ENCODE measurements at regions not wholly inside any gene's neighbourhood (a gene's known extent, or its start where the extent isn't known, plus 50 kb on each side); places are given as distances from the start of the nearest gene placed in this dataset.

DNA sequence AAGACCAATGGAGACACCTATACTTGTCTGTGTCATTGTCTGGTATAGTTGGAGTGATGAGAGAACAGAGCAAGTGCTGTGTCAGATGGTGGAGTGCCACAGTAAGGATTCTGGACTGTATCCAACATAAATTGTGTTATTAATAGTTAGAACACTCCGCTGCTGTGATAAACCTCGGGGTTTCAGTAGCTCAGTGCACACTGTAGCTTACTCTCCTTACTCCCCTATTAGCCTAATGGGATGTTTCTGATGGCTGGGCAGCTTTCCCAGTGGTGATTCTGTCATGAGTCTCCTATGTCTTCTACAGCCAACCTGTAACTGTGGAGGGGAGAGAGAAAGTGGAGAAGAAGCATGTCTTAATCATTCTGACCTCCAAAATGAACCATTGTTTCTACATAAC is 127.6 kb upstream of the PTCH1 start:
- no peak for DNase-seq
- H3K4me1 ChIP-seq = peaks cover 0 to 43% (median 19%) of the 10 kb centered on the region in 4 donors
- no peaks in the 10 kb centered on the region for H3K27me3 ChIP-seq
- no peak overlapping the region for H3K27ac ChIP-seq
- H3K36me3 ChIP-seq = no peaks in the 10 kb centered on the region
- no peak overlapping the region for H3K4me3 ChIP-seq
- TF ChIP-seq CTCF (IDR thresholded peaks at IDR 0.05) = no peak
- intact Hi-C loops (cut with DNase I; ENCODE audit: low total_unique reads) = no loop called here
- no peaks in the 10 kb centered on the region for H3K9me3 ChIP-seq

DNA sequence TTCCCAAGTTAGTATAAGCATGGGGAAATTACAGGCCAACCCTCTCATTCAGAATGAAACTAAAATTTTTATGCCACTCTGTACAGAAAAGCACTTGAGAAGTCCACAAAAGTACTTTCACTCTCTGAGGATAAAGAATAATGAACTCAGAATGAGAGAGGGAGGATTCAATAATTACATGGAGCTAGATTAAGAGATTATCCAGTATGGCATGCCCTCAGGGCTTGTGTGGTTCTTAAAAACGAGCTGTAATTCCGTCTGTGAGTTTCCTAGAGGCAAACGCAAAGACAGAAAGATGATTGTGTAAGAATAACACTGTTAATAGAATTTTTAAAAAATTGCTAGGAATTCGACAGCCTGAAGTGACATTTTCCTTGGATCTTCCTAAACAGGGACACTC is 126.8 kb upstream of the PTCH1 start:
- Histone ChIP-seq H3K4me1 (peaks cover 0 to 43% (median 19%) of the 10 kb centered on the region in 4 donors), H3K27me3 (no peaks in the 10 kb centered on the region), H3K9me3 (no peaks in the 10 kb centered on the region), H3K36me3 (no peaks in the 10 kb centered on the region), H3K27ac (no peak overlapping the region), H3K4me3 (no peak overlapping the region)
- TF ChIP-seq CTCF (IDR thresholded peaks at IDR 0.05) = no peak
- intact Hi-C loops (cut with DNase I; ENCODE audit: low total_unique reads) = no loop called here
- no peak for DNase-seq

DNA sequence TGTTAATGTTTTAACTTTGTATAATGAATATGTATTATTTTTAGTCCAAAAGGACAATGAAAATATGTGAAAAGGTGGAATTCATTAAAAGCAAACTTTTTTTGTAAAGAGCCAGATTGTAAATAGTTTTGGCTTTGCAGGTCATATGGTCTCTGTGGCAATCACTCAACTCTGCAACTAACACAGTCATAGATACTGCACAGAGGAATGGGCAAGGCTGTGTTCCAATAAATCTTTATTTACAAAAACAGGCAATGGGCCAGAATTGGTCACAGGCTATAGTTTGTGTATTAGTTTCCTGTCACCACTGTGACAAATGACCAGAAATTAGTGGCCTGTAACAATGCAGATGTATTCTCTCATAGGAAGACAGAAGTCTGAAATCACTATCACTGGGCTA is 125.4 kb upstream of the PTCH1 start:
- Histone ChIP-seq H3K4me3 (no peak overlapping the region), H3K27ac (no peak overlapping the region), H3K27me3 (no peaks in the 10 kb centered on the region), H3K4me1 (peaks cover 0 to 43% (median 19%) of the 10 kb centered on the region in 4 donors), H3K9me3 (no peaks in the 10 kb centered on the region), H3K36me3 (no peaks in the 10 kb centered on the region)
- DNase-seq = no peak
- intact Hi-C loops (cut with DNase I; ENCODE audit: low total_unique reads) = no loop called here
- no peak for TF ChIP-seq CTCF (IDR thresholded peaks at IDR 0.05)

- peaks cover 0 to 37% (median 19%) of the 10 kb centered on the region in 4 donors for H3K4me1 ChIP-seq
- no peaks in the 10 kb centered on the region for H3K36me3 ChIP-seq
- no peaks in the 10 kb centered on the region for H3K9me3 ChIP-seq
- intact Hi-C loops (cut with DNase I; ENCODE audit: low total_unique reads) = no loop called here
- TF ChIP-seq CTCF (IDR thresholded peaks at IDR 0.05) = no peak
- H3K27me3 ChIP-seq = no peaks in the 10 kb centered on the region
- no peak overlapping the region for H3K4me3 ChIP-seq
- DNase-seq = no peak
- H3K27ac ChIP-seq = no peak overlapping the region
These were observed 124.8 kb upstream of the PTCH1 start for GRCh38 chr9:95641586-95641985.

DNA sequence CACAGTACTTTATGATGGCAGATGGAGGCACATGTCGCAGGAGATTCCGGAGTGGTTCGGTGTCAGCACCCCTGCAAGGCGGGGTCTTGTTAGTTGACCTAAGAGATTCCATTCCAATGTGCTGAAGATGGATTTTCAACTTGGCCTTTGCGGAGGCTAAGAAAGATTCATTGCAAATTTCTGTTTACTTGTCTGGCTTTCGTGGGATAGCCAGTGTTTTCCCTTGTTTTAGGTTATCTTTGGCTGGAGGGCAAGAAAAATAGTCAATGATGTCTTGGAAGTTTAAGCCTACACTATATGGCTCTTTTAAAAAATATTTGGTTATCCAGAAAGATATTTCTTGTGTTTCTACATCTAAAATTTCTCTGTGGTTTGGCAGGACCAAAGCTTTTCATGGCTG is 123.6 kb upstream of the PTCH1 start:
- no peaks in the 10 kb centered on the region for H3K27me3 ChIP-seq
- H3K9me3 ChIP-seq = no peaks in the 10 kb centered on the region

More for the DNA sequence above, 123.6 kb upstream of the PTCH1 start:
- no peak for DNase-seq
- intact Hi-C loops (cut with DNase I; ENCODE audit: low total_unique reads) = no loop called here
- TF ChIP-seq CTCF (IDR thresholded peaks at IDR 0.05) = no peak
- no peaks in the 10 kb centered on the region for H3K36me3 ChIP-seq
- no peak overlapping the region for H3K4me3 ChIP-seq
- H3K27ac ChIP-seq = no peak overlapping the region
- peaks cover 0 to 27% (median 18%) of the 10 kb centered on the region in 4 donors for H3K4me1 ChIP-seq

Measured in tibial artery (tissue), 4 donors.